Left renal pelvis (tissue), 4 donors: ENCODE measurements at regions not wholly inside any gene's neighbourhood (a gene's known extent, or its start where the extent isn't known, plus 50 kb on each side); places are given as distances from the start of the nearest gene placed in this dataset.

ENCODE experiments used
- DNase-seq, 4 donors: peaks; one replicate each; pipeline ENCODE4 v3.0.0-alpha.2; 2013; ENCODE audit warnings: low read depth in 4 of 4, low spot score in 3 of 4

DNA sequence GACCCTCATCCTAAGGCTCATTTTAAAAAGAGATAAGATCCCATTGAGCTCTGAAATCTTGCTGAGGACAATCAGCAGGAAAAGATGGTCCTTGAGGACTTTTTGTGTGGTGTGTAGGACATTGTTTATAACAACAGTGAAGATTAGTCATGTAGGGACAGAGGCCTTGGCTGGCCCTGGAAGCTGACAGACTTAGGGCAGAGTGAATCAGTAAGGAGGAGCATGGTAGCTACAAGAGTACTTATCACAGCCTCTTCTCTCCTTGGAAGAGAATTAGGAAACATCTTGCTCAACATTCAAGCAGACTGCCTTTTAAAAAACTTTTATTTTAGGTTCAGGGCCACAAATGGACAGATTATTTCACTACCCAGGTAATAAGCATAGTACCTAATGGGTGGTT is 665.9 kb upstream of the SALL1 start:
- DNase-seq = no peak

- DNase-seq = no peak
These were observed 664.5 kb upstream of the SALL1 start for GRCh38 chr16:51815523-51815922.

DNA sequence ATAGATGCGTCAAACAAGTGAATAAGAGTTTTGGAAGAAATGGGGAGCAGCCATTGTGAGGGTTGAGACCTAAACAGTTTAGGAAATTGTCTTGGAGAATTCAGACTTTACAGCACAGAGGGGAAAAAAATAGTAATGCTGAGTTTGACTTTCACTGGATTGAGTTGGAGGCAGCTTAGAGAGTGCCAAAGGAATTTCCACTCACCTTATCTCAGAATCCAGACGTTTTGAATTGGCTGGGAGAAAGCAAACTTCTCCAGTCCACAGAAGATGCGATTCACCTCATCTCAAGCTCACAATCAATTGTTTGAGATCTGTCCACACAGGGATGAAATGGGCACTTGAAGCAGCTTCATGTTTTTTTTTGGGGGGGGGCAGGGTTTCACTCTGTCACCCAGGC is 663.5 kb upstream of the SALL1 start:
- DNase-seq = no peak

- DNase-seq = no peak
These were observed 662.5 kb upstream of the SALL1 start for GRCh38 chr16:51813609-51814008.

DNA sequence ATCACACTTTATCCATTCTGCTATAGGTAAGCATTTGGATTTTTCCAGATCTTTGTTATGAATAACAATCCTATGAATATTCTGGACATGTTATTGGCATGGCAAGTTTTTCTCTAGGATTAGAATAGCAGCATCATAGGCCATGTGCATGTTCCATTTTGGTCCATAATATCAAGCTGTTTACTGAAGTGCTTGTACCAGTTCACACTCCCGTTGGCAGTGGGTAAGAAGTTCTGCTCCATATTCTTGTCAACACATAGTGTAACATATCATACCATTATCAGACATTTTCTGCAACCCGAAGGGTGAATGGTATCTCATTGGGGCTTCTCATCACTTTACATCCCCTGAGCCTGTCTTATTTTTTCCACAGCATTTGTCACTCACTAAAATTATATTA is 661.9 kb upstream of the SALL1 start:
- no peak for DNase-seq

- DNase-seq = no peak
These were observed 656.5 kb upstream of the SALL1 start for GRCh38 chr16:51807551-51807950.

- no peak for DNase-seq
These were observed 650.6 kb upstream of the SALL1 start for GRCh38 chr16:51801635-51802034.

- DNase-seq = no peak
These were observed 646.7 kb upstream of the SALL1 start for GRCh38 chr16:51797669-51798259.

DNA sequence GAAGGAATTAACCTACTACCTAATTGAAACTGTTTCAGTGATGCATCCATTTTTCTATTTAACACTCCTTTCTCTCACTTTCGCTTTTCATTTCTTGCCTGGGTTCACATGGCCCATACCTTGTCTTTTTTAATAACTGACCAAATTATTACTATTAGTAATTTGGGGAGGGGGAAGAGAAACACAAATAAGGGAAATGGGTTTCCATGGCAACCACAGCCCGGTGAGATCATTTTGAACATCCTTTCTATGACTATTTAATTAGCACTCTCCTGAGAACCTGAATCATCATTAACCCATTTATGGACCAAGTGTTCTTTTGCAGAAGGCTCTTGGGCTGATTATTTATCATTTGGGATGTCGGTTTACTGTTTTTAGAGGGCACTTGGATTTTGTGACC is 628.2 kb upstream of the SALL1 start:
- no peak for DNase-seq

- DNase-seq = no peak
These were observed 622.2 kb upstream of the SALL1 start for GRCh38 chr16:51773071-51773890.

GRCh38 chr16:51766739-51767138 is 615.7 kb upstream of the SALL1 start:
- no peak for DNase-seq

GRCh38 chr16:51763072-51763661 is 612.1 kb upstream of the SALL1 start:
- no peak for DNase-seq

DNA sequence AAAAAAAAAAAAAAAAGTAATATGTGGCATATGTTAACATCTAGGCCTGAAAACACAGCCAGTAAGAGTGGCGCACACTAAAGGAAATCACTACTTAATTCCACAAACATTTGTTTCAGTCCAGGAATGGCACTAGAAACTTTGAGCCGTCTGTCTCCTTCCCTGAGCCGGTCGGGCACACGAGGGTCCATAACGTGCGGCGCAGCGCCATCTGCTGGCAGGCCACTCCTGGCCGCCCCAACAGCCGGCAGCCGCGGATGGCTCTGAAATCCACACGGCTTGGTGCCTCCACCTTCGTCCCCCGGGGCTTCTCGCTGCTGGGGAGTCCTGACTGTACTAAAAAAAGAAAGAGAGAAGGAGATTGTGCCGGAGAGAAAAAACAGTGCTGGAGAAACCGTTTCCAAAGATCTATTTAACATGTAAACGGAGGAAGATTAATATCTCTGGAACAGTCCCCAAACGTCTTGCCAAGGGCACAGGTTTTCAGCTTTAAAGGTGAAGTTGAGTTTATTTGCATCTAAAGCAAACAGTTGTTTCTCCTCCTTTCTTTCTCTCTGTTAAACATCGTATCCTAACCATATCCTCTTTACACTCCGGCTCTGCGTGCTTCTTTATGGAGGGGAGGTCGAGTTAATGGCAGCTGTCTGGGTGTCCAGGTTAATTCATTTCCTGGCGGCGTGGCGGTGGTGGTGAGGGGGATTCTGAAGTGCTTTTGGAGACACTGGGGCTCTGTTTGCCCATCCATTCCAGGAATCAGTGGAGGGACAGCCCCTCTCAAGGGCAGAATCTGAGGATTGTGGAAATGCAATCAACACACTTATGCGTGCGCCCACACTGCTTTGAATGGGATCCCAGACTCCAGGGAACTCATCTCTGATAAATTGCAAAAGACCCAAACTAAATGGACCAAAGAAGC is 611.3 kb upstream of the SALL1 start:
- peak in 2 of 4 donors; percentile 81 to 83 for DNase-seq

DNA sequence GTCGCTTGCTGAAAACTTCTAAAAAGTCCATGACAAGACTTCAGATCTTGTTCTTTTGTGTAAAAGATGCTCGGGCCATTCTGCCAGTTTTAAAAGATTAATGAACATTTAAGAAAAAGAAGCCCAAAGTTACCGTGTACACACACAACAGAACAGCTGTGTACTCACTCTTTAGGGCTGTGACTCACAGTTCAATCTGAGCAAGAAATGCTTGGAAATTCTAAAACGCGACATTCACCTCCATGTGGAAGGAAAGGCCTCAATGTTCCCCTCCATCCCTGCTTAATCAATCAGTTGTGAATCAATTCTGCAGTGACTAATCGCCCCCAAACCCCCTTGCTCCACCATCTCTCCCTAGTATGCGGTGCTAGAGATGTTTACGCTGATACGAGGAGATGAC is 609.9 kb upstream of the SALL1 start:
- no peak for DNase-seq

GRCh38 chr16:51759999-51760398 is 608.9 kb upstream of the SALL1 start:
- no peak for DNase-seq

- DNase-seq = no peak
These were observed 608.3 kb upstream of the SALL1 start for GRCh38 chr16:51759329-51759728.

GRCh38 chr16:51757921-51758479 is 606.9 kb upstream of the SALL1 start:
- no peak for DNase-seq

- no peak for DNase-seq
These were observed 606.4 kb upstream of the SALL1 start for GRCh38 chr16:51757505-51757904.

DNA sequence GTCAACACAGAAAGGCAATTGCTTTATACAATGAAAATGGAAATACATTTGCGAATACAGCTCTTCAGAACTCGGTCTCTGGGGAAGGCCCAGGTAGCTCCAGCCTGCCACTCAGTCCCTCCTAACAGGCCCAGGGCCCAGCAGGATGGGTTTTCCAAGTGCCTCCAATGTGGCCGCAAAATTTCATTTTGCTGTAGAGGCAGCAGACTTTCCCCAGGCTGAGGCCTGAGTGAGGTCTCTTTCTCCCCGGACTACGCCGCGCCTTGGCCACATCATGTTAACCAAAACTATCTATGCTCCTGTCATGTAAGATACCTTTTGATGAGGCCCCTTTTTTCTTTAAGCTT is 606.0 kb upstream of the SALL1 start:
- DNase-seq = no peak

GRCh38 chr16:51756447-51757123 is 605.5 kb upstream of the SALL1 start:
- no peak for DNase-seq
